Ramos (cell line): ENCODE measurements at regions not wholly inside any gene's neighbourhood (a gene's known extent, or its start where the extent isn't known, plus 50 kb on each side); places are given as distances from the start of the nearest gene placed in this dataset.

Experiments
- in situ Hi-C: fragments of 300-500 bp; cut with MboI; formaldehyde crosslinking; loops from one replicate; pipeline ENCODE4 v1.14.3; 2022; ENCODE audit warnings: low sequenced_read_pairs; ENCODE audit not compliant: unreplicated experiment

GRCh38 chr2:182628916-182629315 is 87.1 kb upstream of the DNAJC10 start:
- in situ Hi-C loops = no loop called here

- in situ Hi-C loops = no loop called here
Measured at GRCh38 chr2:182630207-182630606, 85.8 kb upstream of the DNAJC10 start.

- in situ Hi-C loops = no loop called here
Measured at GRCh38 chr2:182631299-182631698, 84.8 kb upstream of the DNAJC10 start.

GRCh38 chr2:182634386-182634785 is 81.7 kb upstream of the DNAJC10 start:
- in situ Hi-C loops = no loop called here

GRCh38 chr2:182636699-182637098 is 79.4 kb upstream of the DNAJC10 start:
- in situ Hi-C loops = no loop called here

- in situ Hi-C loops = no loop called here
Measured at GRCh38 chr2:182638667-182639066, 77.4 kb upstream of the DNAJC10 start.

DNA sequence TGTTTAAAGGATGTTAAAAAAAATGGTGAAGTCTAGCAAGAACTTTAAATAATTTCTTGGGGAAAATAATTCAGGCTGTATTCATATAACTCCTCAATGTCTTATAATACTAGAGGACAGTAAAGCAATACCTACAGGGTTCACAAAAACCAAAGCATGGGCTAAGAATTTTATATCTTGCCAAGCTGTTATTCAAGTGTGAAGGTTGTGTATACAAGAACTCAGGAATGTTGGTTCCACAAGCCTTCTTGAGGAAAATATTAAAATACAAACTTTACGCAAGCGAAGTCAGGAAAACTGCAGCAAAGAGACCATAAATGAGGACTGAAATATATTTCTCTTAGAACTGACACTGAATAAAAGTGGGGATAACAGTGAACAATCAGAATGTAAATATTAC is 76.1 kb upstream of the DNAJC10 start:
- in situ Hi-C loops = no loop called here

DNA sequence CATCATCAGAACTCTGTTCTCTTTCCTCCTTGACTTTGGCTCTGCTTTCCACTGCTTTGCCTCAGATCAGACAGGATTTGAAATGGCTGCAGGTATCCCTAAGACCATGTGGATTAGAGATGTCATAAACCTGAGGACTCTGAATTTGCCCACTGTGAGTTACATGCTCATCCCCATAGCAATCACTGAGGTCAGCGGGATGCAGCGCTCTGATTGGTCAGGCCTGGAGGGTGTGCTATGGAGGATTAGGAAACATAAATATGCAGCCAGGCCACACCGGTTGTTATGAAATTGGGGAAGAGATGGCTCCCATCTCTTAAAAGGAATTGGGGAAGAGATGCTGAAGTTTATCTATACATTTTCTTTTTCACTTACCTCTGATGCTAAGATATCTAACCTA is 73.7 kb upstream of the DNAJC10 start:
- in situ Hi-C loops = no loop called here

GRCh38 chr2:182646763-182647498 is 69.1 kb upstream of the DNAJC10 start:
- in situ Hi-C loops = no loop called here

GRCh38 chr2:182647499-182647787 is 68.6 kb upstream of the DNAJC10 start:
- in situ Hi-C loops = no loop called here

DNA sequence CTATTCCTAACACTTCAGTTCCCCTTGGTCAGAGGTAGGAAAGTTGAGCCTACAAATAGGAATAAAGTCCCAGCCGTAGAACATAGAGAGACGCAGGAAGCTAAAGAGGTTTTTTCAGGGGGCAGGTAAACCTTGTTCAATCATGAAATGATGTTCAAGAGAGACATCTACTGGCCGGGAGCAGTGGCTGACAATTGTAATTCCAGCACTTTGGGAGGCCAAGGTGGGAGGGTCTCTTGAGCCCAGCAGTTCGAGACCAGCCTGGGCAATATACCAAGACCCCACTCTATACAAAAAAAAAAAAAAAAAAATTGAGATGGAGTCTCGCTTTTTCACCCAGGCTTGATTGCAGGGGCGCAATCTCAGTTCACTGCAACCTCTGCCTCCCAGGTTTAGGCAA is 66.7 kb upstream of the DNAJC10 start:
- in situ Hi-C loops = no loop called here

DNA sequence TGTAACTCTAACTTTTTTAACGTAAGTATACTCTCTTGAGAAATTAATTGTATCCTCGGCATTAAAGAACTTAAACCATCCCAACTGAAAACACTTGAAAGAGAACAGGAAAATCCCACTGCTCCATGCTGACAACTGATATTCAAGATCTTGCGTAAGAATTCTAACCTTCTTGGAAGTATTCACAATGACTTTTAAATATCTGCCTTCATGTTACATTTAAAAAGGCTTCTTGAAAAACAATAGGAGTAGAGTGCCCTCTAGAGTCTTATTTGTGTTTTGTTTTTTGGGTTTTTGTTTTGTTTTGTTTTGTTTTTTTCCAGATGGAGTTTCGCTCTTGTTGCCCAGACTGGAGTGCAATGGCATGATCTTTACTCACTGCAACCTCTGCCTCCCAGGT is 65.4 kb upstream of the DNAJC10 start:
- in situ Hi-C loops = loop anchor here (10.0 kb wide), 1 partner anchor 466 kb away; no protein-coding TSS in a partner anchor

DNA sequence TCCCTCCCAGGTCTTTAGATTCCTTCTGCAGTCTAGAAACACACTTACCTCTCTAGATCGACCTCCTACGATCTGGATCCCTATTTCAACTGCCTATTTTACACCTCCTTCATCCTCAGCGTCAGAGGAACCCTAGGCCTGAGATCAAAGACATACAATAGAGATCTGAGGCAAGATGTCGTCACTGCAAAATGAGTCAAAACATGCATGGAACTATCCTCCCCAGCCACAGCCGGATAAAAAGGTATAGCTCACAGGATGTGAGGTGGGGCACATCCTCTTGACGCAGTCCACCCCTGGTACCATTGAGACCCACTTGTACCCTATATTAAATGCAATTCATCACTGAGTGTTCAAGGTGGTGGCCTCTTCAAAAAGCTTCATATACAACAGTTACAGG is 63.7 kb upstream of the DNAJC10 start:
- in situ Hi-C loops = loop anchor here (10.0 kb wide), 1 partner anchor 468 kb away; no protein-coding TSS in a partner anchor

DNA sequence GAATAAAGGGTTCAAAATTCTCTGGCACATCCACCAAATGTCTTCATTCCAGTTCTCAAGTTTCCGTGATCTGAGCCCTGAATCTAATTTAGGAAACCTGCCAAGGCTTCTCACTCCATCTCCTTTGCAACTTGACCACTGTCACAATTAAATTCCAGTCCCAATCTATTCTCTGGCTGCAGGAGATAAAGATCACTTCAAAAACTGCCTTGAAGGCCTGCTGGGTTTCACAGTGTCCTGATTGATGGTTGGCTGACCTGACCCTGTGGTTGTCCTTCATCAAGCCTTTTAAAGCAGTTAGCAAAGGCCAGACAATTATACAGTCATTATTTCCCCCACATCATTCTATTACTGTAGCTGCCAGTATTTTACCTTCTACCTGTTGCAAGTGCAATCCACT is 60.3 kb upstream of the DNAJC10 start:
- in situ Hi-C loops = loop anchor here (10.0 kb wide), 1 partner anchor 471 kb away; no protein-coding TSS in a partner anchor

DNA sequence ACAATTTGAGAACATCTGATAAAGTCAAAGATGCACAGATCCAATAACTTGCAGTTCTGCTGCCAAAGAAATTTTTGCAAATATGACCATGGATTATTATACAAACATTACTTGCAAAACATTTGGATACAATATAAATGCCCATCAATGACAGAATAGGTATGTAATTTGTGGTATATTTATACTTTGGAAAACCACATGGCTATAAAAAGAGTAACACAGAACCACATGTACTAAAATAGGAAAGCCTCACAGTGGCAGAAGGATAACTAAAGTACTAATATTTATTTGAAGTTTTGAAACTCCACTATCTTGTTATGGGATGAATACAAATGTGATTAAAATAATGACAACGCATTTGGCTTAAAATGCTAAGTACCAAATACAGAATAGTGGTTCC is 51.8 kb upstream of the DNAJC10 start:
- in situ Hi-C loops = loop anchor here (10.0 kb wide), 1 partner anchor 321 kb away; no protein-coding TSS in a partner anchor

GRCh38 chr2:182665500-182665899 is 50.6 kb upstream of the DNAJC10 start:
- in situ Hi-C loops = loop anchor here (10.0 kb wide), 1 partner anchor 319 kb away; no protein-coding TSS in a partner anchor
